ENCODE measurements at regions not wholly inside any gene's neighbourhood (a gene's known extent, or its start where the extent isn't known, plus 50 kb on each side); places are given as distances from the start of the nearest gene placed in this dataset.

DNA sequence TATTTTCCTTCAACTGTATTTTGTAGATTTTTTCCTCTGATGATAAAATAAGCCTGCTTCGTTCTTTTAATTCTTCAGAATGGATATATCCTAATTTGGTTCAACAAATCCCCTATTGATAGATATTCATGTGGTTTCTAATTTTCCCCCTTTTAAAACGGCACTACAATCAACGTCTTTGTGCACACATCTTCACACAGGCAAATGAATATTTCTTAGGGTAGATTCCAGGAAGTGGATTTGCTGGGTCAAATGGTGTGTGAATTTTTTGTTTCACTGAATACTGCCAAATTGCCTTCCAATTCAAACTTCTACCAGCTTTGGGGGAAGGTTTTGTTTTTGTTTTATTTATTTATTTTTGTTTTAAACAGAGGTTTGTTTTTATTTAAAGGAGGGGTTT lies 287.2 kb downstream of the FOXO1 start:
- TF ChIP-seq, protein P1, sequence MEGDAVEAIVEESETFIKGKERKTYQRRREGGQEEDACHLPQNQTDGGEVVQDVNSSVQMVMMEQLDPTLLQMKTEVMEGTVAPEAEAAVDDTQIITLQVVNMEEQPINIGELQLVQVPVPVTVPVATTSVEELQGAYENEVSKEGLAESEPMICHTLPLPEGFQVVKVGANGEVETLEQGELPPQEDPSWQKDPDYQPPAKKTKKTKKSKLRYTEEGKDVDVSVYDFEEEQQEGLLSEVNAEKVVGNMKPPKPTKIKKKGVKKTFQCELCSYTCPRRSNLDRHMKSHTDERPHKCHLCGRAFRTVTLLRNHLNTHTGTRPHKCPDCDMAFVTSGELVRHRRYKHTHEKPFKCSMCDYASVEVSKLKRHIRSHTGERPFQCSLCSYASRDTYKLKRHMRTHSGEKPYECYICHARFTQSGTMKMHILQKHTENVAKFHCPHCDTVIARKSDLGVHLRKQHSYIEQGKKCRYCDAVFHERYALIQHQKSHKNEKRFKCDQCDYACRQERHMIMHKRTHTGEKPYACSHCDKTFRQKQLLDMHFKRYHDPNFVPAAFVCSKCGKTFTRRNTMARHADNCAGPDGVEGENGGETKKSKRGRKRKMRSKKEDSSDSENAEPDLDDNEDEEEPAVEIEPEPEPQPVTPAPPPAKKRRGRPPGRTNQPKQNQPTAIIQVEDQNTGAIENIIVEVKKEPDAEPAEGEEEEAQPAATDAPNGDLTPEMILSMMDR (IDR thresholded peaks at IDR 0.05 in 8 of 11, conservative IDR thresholded peaks at IDR 0.05 in 3 of 11) = no peak
- TF ChIP-seq POLR2A (IDR thresholded peaks at IDR 0.05) = no peak
- TF ChIP-seq POLR2AphosphoS5 (IDR thresholded peaks at IDR 0.05) = no peak
